ENCODE measurements at regions not wholly inside any gene's neighbourhood (a gene's known extent, or its start where the extent isn't known, plus 50 kb on each side); places are given as distances from the start of the nearest gene placed in this dataset.

DNA sequence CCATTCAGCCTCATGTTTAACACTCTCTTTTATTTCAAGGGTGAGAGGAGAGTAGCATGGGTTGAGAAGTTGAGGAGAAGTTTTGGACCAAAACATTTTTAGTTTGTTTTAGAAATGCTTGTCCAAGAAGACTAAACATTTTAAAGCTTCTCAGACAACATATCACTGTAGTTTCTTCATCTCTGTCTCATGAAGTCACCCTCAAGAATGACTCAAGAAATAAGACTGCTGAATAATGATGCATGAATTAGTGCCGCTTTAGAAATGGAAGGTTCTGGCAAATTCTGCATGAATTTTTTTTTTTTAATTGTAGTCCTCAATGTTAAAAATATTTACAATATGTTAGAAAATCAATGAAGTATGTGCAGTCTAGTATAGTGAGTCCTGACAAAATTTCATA is 422.7 kb upstream of the ARGLU1 start:
- TF ChIP-seq, protein P1, sequence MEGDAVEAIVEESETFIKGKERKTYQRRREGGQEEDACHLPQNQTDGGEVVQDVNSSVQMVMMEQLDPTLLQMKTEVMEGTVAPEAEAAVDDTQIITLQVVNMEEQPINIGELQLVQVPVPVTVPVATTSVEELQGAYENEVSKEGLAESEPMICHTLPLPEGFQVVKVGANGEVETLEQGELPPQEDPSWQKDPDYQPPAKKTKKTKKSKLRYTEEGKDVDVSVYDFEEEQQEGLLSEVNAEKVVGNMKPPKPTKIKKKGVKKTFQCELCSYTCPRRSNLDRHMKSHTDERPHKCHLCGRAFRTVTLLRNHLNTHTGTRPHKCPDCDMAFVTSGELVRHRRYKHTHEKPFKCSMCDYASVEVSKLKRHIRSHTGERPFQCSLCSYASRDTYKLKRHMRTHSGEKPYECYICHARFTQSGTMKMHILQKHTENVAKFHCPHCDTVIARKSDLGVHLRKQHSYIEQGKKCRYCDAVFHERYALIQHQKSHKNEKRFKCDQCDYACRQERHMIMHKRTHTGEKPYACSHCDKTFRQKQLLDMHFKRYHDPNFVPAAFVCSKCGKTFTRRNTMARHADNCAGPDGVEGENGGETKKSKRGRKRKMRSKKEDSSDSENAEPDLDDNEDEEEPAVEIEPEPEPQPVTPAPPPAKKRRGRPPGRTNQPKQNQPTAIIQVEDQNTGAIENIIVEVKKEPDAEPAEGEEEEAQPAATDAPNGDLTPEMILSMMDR (IDR thresholded peaks at IDR 0.05) = no peak
- TF ChIP-seq EP300 (IDR thresholded peaks at IDR 0.05) (no peak), POLR2AphosphoS5 (IDR thresholded peaks at IDR 0.05) (no peak), POLR2A (IDR thresholded peaks at IDR 0.05) (no peak)
